ENCODE measurements at regions not wholly inside any gene's neighbourhood (a gene's known extent, or its start where the extent isn't known, plus 50 kb on each side); places are given as distances from the start of the nearest gene placed in this dataset.

DNA sequence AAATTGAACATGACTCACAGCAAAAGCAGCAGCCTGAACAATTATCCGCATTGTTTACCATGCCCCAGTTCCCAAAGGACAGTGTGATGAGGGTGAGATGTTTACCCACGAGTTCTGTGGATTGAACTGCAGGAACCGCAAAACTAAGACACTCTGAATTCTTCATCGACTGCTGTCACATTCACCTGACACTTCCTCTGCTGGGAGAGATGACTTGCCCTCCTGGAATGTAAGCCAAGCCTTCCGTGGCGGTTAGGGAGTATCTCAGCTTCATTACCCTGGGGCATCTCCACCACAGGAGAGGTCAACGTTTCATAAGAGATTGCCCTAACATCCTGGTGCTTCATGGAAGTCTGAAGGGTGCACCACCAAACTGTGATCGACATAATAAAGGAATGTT is 374.6 kb upstream of the ADARB2 start:
- ATAC-seq: no peak
- H3K4me3 ChIP-seq: no peak overlapping the region
- peaks cover 0 to 1% of the 10 kb centered on the region in 2 donors for H3K9me3 ChIP-seq
- TF ChIP-seq, protein P1, sequence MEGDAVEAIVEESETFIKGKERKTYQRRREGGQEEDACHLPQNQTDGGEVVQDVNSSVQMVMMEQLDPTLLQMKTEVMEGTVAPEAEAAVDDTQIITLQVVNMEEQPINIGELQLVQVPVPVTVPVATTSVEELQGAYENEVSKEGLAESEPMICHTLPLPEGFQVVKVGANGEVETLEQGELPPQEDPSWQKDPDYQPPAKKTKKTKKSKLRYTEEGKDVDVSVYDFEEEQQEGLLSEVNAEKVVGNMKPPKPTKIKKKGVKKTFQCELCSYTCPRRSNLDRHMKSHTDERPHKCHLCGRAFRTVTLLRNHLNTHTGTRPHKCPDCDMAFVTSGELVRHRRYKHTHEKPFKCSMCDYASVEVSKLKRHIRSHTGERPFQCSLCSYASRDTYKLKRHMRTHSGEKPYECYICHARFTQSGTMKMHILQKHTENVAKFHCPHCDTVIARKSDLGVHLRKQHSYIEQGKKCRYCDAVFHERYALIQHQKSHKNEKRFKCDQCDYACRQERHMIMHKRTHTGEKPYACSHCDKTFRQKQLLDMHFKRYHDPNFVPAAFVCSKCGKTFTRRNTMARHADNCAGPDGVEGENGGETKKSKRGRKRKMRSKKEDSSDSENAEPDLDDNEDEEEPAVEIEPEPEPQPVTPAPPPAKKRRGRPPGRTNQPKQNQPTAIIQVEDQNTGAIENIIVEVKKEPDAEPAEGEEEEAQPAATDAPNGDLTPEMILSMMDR (IDR thresholded peaks at IDR 0.05): no peak
- H3K27me3 ChIP-seq: no peaks in the 10 kb centered on the region
- DNase-seq: no peak
- H3K36me3 ChIP-seq: no peaks in the 10 kb centered on the region
- no peak overlapping the region for H3K27ac ChIP-seq
- H3K4me1 ChIP-seq: no peaks in the 10 kb centered on the region
- intact Hi-C loops (cut with DNase I): no loop called here

DNA sequence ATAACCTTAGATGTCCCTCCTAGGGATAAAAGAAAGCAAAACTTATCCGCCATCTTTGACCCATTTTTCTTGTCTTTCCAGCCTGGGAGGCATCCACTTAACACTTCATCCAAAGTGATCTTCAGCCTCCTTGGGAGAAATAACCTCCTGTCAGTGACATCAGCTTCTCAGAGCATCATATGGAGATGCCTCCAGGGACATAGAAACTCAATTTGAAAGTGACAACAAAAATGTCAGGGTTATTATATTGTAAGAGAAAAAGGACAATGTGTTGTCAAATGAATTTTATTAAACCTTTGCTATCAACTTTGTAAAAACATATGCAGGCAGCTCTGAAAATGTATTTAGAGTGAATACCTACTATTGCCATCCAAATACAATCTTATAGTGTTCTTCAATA is 371.2 kb upstream of the ADARB2 start:
- H3K27ac ChIP-seq: no peak overlapping the region
- no peaks in the 10 kb centered on the region for H3K4me1 ChIP-seq
- no peaks in the 10 kb centered on the region for H3K36me3 ChIP-seq
- no peak overlapping the region for H3K4me3 ChIP-seq
- intact Hi-C loops (cut with DNase I): no loop called here
- ATAC-seq (no peak), DNase-seq (no peak)
- no peaks in the 10 kb centered on the region for H3K27me3 ChIP-seq
- TF ChIP-seq, protein P1 (IDR thresholded peaks at IDR 0.05): no peak
- H3K9me3 ChIP-seq: no peaks in the 10 kb centered on the region

DNA sequence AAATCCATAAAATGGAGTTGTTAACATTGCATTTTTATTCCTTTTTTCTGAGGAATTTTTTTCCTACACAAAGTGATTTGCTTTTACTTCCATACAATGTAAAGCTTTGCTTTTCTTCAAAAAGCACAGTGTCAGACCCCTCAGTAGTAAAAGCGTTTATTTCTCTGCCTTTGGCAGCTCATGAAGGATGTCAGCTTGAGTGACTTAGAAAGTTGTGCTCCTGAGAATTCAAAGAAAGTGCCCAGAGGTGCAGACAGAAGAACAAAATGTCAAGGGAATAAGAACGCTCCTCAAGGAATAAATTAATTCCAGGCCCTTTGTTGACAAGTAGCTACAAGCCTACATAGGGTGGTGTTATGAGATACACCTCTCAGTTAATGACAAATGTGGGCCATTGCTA is 369.3 kb upstream of the ADARB2 start:
- Histone ChIP-seq H3K9me3 (no peaks in the 10 kb centered on the region), H3K4me3 (no peak overlapping the region), H3K27ac (no peak overlapping the region), H3K27me3 (no peaks in the 10 kb centered on the region), H3K36me3 (no peaks in the 10 kb centered on the region), H3K4me1 (no peaks in the 10 kb centered on the region)
- no peak for DNase-seq
- TF ChIP-seq, protein P1 (IDR thresholded peaks at IDR 0.05): no peak
- no peak for ATAC-seq
- intact Hi-C loops (cut with DNase I): no loop called here

DNA sequence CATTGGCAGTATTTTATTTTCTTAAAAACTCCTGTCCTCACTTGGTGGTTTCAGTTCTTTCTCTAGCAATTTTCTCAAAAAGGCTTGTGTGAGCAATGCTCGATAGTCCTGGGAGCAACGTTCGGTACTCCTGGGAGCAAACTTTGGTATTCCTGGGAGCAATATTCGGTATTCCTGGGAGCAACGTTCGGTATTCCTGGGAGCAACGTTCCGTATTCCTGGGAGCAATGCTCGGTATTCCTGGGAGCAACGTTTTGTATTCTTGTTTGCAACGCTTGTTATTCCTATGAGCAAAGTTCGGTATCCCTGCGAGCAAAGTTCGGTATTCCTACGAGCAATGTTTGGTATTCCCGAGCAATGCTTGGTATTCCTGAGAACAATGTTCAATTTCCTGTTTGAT is 362.0 kb upstream of the ADARB2 start:
- Histone ChIP-seq H3K4me1 (no peaks in the 10 kb centered on the region), H3K27ac (no peak overlapping the region), H3K27me3 (no peaks in the 10 kb centered on the region), H3K9me3 (no peaks in the 10 kb centered on the region), H3K4me3 (no peak overlapping the region), H3K36me3 (no peaks in the 10 kb centered on the region)
- TF ChIP-seq, protein P1 (IDR thresholded peaks at IDR 0.05): no peak
- intact Hi-C loops (cut with DNase I): no loop called here
- ATAC-seq (no peak), DNase-seq (no peak)

DNA sequence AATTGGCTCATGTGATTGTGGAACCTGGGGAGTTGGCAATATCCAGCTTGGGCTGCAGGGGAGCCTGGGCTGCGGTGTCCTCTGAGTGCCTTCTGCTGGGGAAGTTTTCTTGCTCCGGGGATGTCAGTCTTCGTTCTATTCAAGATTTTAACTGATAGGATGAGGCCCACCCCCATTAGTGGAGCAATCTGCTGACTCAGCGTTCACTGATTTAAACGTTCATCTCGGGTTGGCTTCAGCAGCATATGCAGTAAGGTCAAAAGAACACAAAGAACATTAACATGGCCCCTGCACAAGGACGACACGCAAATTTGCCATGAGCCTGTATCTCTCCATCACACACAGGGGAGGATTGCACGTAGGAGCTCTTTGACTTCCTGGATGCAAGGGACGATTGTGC is 360.6 kb upstream of the ADARB2 start:
- intact Hi-C loops (cut with DNase I): no loop called here
- no peaks in the 10 kb centered on the region for H3K27me3 ChIP-seq
- ATAC-seq: no peak
- H3K4me3 ChIP-seq: no peak overlapping the region
- no peaks in the 10 kb centered on the region for H3K4me1 ChIP-seq
- DNase-seq: no peak
- TF ChIP-seq, protein P1 (IDR thresholded peaks at IDR 0.05): no peak
- no peak overlapping the region for H3K27ac ChIP-seq
- H3K9me3 ChIP-seq: no peaks in the 10 kb centered on the region
- H3K36me3 ChIP-seq: no peaks in the 10 kb centered on the region
